Left ventricle myocardium superior (tissue), 1 donor: ENCODE measurements at regions not wholly inside any gene's neighbourhood (a gene's known extent, or its start where the extent isn't known, plus 50 kb on each side); places are given as distances from the start of the nearest gene placed in this dataset.

ENCODE experiments used
- ATAC-seq: fragments of 200-7000 bp; cut with Tn5 transposase; one replicate; pipeline ENCODE4 v1.9.1; 2020; ENCODE audit warnings: mild to moderate bottlenecking, moderate library complexity
- DNase-seq: peaks from one replicate; pipeline ENCODE4 v3.0.0-alpha.2; 2020
- intact Hi-C: fragments of 100-400 bp; cut with micrococcal nuclease; formaldehyde crosslinking; loops from one replicate; pipeline ENCODE4 v1.11.0; 2022
- donor health status: DM: no; HTN: yes; CAD: no; lungs with severe emphysema.

- ATAC-seq (no peak), DNase-seq (no peak)
- intact Hi-C loops, result no loop called here
Measured at GRCh38 chr5:125710745-125711144, 712.5 kb upstream of the GRAMD2B start.

GRCh38 chr5:125712397-125712796 is 710.8 kb upstream of the GRAMD2B start:
- ATAC-seq (no peak), DNase-seq (no peak)
- intact Hi-C loops, result no loop called here

GRCh38 chr5:125713109-125713805 is 710.0 kb upstream of the GRAMD2B start:
- ATAC-seq (no peak), DNase-seq (no peak)
- intact Hi-C loops, result no loop called here

- DNase-seq (no peak), ATAC-seq (no peak)
- intact Hi-C loops, result no loop called here
Measured at GRCh38 chr5:125715216-125715615, 708.0 kb upstream of the GRAMD2B start.

GRCh38 chr5:125717209-125717608 is 706.0 kb upstream of the GRAMD2B start:
- DNase-seq, result no peak
- ATAC-seq, result no peak
- intact Hi-C loops, result no loop called here

GRCh38 chr5:125719681-125720347 is 703.4 kb upstream of the GRAMD2B start:
- DNase-seq (no peak), ATAC-seq (no peak)
- intact Hi-C loops, result no loop called here

GRCh38 chr5:125720348-125720685 is 702.9 kb upstream of the GRAMD2B start:
- ATAC-seq (no peak), DNase-seq (no peak)
- intact Hi-C loops, result no loop called here

GRCh38 chr5:125720721-125721120 is 702.5 kb upstream of the GRAMD2B start:
- intact Hi-C loops, result no loop called here
- ATAC-seq (no peak), DNase-seq (no peak)

GRCh38 chr5:125722550-125722949 is 700.7 kb upstream of the GRAMD2B start:
- ATAC-seq (no peak), DNase-seq (no peak)
- intact Hi-C loops, result no loop called here

- intact Hi-C loops, result no loop called here
- DNase-seq (no peak), ATAC-seq (no peak)
Measured at GRCh38 chr5:125725691-125726090, 697.5 kb upstream of the GRAMD2B start.

GRCh38 chr5:125743939-125744338 is 679.3 kb upstream of the GRAMD2B start:
- intact Hi-C loops, result no loop called here
- DNase-seq, result no peak
- no peak for ATAC-seq

GRCh38 chr5:125746917-125747316 is 676.3 kb upstream of the GRAMD2B start:
- no peak for ATAC-seq
- intact Hi-C loops, result no loop called here
- DNase-seq, result no peak

GRCh38 chr5:125750147-125750860 is 672.9 kb upstream of the GRAMD2B start:
- no peak for ATAC-seq
- no peak for DNase-seq
- intact Hi-C loops, result no loop called here

- DNase-seq (no peak), ATAC-seq (no peak)
- intact Hi-C loops, result no loop called here
Measured at GRCh38 chr5:125750861-125751186, 672.4 kb upstream of the GRAMD2B start.

- DNase-seq (no peak), ATAC-seq (no peak)
- intact Hi-C loops, result no loop called here
Measured at GRCh38 chr5:125756456-125756855, 666.8 kb upstream of the GRAMD2B start.

- no peak for ATAC-seq
- intact Hi-C loops, result no loop called here
- DNase-seq, result no peak
Measured at GRCh38 chr5:125766706-125767105, 656.5 kb upstream of the GRAMD2B start.

GRCh38 chr5:125775896-125776295 is 647.3 kb upstream of the GRAMD2B start:
- ATAC-seq (no peak), DNase-seq (no peak)
- intact Hi-C loops, result no loop called here

- intact Hi-C loops, result no loop called here
- no peak for ATAC-seq
- no peak for DNase-seq
Measured at GRCh38 chr5:125776656-125777139, 646.5 kb upstream of the GRAMD2B start.

- ATAC-seq (no peak), DNase-seq (no peak)
- intact Hi-C loops, result no loop called here
Measured at GRCh38 chr5:125778791-125779190, 644.4 kb upstream of the GRAMD2B start.

GRCh38 chr5:125785407-125785806 is 637.8 kb upstream of the GRAMD2B start:
- intact Hi-C loops, result no loop called here
- ATAC-seq (no peak), DNase-seq (no peak)

- intact Hi-C loops, result no loop called here
- DNase-seq (no peak), ATAC-seq (no peak)
Measured at GRCh38 chr5:125786021-125786420, 637.2 kb upstream of the GRAMD2B start.
